ENCODE measurements at regions not wholly inside any gene's neighbourhood (a gene's known extent, or its start where the extent isn't known, plus 50 kb on each side); places are given as distances from the start of the nearest gene placed in this dataset.

DNA sequence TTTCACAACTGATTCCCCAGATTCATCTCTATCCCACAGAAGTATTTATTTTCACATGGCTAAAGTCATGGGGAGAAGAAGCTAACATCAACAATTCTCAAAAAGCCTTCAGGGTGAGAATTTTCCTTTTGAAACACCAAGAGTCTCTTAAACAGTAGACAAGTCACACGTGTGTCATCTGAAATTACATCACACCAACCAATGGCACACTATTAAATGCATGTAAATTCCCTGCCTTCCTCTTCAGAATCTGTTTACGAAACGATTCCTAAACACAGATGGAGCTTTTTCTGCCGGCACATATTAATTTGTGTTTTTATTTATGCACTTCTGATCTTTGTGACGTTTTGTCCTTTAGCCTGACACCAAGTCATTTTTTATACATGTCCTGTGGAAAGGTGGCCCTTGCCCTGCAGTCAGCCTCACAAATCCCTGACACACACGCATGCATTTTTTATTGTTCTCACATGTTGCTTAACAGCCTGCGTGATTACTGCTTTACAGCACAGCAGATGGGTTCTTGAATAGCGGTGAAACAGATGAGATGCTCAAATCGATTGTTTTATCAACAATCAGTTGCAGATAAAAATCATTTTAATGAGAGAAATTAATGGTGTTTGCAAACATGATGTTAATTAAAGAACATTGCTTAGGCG lies 735.9 kb upstream of the TENM3 start:
- DNase-seq = no peak

DNA sequence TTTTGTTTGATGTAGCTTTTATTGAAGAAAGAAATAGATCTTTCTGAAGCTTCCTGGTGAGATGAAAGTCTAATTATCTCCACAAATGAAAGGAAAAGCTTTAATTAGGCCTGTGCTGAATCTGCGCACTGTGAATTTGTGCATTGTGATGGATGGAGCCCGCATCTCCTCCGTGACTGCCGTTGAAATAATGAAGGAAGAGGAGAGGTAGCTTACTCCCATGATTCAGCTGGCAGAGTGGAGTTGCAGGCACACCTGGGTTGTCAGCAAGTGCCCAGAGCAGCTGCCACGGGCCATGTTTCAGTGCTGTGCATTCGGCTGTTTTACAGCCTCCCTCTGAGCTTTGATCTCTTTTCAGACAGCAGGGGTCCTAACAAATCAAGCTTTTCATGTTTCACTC lies 735.3 kb upstream of the TENM3 start:
- no peak for DNase-seq

DNA sequence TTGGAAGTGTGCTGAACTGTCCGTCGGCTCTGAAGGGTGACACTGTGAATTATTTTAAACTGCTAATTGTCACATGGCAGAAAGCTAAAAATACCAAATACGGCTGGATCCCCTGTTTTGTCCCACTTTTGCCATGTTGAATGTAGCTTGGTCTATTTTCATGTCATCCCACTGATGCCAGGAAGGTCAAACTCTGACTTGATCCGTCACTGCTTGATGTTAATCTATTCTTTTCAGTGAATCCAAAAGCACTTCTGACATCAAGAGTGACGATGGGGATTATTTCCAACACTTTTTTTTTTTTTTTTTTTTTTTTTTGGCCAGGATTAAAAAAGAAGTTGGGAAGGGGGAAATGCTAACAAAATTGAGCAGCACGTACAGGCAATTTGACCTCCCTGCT lies 734.6 kb upstream of the TENM3 start:
- DNase-seq = no peak

DNA sequence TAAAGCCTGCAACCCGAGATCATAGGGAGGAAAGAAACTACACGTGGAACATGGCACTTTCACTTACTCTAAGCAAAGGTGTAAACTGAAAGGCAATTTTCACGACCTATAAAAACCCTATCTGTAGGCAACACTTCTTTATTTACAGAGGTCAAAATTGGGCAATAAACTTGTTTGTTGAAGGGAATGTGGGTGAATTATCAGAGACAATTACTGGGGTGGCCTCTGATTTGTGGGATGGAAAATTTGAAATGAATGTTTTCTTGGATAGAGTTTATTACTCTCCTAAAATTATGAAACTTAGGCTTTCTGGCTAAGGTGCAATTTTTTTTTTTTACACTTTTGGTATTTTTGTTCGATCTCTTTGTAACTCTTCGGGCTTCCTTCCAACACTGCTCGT lies 734.1 kb upstream of the TENM3 start:
- no peak for DNase-seq

DNA sequence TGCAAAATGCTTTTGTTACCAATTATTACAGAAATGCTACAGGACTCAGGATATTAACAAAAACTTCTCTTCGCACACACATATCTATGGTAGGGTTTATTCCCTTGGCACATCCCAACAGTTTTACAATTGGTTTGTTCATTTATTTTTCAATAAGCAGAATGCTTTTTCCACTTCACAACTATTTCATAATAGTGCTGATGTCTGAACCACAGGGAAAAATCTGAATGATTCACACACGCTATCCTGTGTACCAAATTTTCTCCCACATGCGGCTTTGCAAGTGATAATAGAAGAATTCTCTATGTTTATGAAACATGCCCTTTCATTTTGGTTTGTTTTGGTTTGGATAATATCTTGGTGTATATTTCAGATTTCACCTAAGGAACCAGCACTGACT lies 725.7 kb upstream of the TENM3 start:
- no peak for DNase-seq

DNA sequence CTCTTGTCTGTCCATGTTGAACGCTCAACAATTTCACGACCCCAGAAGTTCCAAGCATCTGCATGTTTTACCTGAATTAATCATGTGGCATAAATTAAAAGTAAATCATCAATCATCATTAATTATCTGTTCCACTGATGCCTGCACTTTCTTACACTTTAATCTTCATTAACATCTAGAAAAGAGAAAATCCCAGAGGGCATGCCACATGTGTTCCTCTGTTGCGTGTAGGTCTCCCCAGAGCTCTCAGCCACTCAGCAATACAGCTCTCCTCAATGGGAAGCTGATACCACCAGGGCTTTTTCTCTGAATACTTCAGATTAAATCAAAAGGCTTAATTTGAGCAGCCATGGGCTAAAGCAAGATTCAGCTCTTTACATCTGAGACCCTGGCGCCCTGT lies 722.4 kb upstream of the TENM3 start:
- no peak for DNase-seq

DNA sequence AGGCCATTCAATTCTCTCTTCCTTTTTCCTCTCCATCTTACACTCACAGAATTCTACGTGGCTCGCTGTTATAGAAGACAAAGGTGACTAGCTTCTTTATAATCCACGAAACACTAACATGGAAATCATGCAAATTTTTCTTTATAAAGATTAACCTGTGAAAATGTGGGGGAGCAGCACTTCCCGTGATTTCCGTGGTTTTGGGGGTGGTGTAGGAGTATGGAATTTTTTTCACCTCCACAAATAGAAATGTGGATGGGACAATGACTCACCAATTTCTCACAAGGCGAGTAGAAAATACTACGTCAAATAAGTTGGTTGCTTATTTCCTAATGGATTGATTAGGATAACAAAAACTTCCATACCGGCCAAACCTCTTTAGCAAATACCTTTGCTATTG lies 719.2 kb upstream of the TENM3 start:
- no peak for DNase-seq

DNA sequence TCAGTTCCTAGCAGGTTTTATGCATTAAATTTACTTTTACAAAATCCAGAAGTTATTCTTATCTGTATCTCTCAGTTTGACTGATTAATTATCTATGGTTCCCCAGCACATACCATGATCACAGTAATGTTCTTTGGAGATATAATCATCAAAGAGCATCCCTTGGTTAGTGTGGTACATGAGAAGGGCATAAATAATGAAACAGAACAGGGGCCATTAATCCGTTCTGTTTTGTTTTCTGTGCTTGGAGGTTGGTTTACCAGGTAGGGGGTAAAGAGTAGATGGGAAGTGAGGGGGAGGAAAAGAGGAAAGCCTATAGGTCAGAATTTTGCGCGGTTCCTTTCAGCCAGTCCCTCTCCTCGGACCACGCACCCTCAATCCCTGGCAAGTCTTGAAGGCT lies 718.7 kb upstream of the TENM3 start:
- no peak for DNase-seq

DNA sequence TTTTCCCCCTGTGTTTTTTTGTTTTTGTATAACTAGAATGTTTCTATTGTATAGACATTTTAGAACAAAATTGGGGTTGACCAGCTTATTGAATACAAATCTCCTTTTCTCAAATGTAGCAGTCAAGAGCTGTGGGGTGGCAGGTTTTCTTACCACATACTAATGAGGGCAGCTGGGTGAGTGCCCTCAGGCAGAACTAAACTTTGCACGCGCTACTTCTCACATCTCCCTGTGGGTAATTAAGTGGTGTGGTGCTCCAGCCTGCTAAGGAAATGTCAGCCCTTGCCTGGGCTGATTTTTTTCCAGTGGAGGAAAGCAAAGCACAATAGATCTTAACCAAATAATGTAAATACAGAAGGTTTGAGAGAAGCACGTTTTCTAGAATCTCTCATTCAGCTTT lies 717.6 kb upstream of the TENM3 start:
- DNase-seq = no peak

DNA sequence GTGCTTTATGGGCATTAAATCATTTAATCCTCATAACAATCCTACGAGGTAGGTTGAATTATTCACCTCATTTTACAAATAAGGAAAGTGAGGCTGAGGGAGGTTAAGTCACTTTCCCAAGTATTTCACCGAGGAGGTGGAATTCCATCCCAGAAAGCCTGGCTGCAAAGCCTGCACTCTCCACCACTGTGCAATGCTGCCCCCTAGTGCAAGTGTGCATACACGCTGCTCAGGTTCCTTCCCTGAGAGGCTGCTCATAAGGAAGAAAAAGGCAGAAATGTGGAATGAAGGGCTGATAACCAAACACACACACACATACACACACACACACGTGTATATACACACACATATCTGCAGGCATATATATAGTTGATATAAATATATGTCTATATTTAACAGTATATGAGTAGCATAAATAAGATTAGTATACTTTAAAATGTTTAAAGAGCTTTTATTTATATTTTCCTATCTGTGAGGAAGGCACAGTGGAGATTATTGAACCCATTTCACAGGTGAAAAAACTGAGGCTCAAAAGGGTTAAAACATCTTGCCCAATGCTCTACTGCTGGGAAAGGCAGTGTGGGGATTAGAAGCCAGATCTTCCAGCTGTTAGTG lies 714.5 kb upstream of the TENM3 start:
- peak; percentile 16 to 17 for DNase-seq

DNA sequence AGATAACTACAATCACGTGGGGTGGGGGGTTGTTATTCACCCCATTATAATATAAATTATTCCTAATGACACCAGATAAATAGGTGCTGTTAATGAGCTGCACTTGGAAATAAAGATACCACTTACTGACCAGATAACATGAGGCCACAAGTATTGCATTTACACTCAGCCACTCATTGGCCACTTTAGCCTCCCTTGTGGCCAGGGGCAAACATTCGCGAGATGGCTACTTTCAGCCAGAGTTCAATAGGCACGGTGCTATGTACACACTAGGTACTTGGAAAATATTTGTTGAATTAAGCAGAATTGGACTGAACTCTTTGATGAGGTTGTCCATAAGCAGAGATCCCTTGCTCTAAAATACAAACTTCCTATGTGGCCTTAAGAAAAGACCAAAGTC lies 713.7 kb upstream of the TENM3 start:
- no peak for DNase-seq

DNA sequence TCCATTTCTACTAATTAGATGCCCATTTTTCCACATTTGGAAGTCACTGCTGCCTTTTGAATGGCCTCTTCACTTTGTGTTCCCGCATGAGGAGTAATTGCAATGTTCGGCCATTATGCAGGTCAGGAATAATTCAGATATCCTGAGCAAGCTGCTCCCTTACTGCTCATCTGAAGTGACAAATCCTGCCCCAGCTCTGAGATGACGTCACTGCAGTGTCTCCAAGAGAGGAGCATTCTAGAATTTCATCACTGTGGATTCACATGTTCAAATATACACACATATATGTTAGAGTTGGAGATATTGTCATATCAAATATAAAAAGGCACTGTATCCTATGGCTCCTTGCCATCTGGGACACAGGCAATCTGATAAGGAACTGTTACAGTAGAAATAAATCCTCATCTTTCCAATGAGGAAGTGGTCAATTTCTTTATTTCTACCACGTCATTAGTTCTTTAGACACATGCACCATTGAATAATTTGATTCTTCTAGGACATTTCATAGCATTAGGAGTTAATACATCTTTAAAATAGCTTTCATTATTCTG lies 706.9 kb upstream of the TENM3 start:
- no peak for DNase-seq

DNA sequence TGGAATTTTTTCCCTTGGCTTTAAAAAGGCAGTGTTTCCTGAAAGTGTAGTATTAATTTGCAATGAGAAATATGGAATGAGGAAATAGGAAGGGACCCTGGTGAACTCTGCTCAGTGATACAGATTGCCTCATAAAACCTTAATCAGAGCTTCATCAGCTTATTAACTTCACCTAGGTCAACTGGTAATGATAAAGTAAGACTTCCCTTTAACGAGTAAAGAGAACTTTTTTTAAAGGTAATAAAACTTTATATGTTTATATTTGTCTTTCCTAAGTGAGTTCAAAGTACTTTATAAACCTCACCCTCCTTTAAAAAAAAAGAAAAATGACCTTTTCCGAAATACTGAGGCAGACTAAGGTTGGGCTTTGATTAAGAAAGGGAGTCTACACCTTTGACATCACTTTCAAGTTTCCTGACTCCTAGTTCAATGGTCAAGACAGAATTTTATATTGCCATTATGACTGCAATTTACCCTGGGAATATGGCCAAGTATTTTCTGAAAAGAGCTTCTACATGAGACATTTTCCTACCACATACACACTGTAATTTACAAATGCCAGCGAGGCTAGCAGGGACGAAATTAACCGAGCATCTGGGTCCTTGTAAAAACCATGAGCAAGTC lies 706.3 kb upstream of the TENM3 start:
- no peak for DNase-seq

DNA sequence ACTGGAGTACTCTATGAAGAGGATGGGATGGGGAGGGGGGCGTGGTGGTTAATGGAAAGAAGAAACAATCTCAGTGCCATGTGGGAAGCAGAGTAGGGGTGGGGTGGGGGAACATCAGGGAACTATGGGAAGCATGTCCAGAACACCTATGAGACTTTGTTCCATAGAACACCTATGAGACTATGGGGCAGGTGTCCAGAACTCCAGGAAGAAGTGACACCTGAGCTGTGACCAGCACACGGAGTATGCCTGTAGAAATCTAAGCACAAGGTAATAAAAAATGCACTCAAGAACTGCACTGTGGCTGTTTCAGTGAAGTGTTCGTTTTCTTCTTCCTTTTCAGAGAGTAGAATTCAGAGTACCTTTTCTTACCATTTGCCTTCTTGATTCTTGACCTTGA lies 704.8 kb upstream of the TENM3 start:
- DNase-seq = no peak

DNA sequence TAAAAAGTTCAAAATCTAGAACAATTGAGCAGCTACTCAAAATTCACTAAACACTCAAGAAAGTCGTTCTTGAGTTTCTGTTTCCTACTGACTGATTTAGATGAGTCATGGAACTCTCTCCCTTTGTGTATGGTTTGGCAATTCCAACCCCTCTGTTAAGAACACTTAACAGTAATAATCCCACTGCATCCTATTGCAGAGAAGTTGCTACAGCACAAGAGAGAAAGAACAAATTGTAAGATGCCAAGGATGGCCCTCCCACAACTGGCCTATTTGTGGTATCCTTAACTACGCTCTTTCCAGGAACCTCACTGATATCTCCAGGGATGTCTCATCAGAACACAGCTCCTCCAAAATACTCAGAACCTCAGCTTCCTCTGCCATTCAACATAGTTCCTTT lies 701.8 kb upstream of the TENM3 start:
- DNase-seq = no peak

DNA sequence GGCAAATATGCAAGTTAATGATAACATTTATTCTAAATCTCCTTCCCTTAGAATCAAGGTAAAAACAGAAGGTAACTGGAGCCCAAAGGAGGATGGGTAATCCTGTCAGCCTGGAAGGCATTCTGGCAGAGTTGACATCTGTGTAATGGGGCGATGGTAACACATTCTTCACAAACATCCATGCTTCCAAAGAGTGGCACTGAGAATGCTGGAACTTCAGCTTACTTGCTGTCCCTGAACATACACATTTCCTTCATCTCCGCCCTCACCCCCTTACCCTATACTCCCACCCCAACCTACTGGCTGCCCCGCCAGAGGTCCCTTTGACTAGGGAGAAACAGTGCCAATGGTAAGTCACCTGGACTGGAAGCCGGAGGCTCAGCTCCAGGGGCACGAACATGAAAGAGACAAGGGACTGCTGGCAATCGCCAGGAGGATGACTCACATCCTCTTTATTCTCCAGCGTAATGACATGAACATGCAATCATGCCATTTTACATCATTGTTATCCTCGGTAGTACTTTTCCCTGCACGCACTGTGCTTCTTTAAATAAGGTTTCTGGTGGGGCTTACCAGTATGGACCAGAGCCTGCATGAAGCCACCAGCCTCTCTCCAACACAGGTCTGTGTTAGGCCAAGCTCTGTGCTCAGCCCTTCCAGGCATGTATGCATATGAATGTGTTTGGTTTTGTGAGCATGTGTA lies 694.2 kb upstream of the TENM3 start:
- DNase-seq = peak; percentile 5 to 42

DNA sequence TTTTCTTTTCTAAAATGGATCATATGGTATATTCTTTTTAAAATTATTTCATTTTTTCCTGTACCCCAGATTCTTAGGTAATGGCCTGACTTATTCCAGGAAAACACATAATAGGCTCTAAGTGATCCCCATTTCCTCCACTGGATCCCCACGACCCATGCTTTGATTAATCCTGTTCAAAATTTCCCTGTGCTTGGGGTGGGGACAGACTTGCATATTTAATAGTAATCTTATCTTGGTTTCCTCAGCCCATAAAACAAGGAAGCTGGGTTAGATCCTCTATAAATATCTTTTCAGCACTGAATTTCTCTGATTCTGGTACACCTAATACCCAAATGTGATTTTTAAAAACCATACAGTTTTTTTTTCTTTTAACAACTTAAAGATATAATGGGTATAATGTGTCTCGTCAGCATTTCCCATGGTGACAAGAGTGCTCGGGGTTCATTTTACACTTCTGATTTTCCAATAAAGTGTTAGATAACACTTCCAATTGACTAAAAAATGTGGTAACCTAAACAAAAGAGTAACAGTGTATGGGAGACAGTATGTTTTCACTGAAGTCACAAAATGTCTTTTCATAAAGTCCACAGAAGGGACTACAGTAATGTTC lies 693.5 kb upstream of the TENM3 start:
- DNase-seq = no peak

DNA sequence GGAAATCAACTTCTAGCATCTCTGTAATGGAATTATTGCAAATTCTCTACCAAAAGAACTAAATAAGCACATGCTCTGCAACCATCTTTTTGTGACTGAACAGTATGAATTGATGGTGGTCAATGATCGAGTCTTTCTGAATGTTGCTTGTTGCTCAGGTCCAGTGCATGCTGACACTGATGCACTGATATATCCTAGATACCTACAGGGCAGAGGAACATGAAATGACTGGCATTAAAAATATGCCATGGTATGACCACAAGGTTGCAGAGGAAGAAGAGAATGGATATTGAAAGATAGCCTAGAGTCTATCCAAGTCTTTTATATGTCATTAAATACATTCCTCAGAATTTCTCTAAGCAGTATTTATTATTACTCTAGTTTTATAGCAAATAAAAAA lies 692.8 kb upstream of the TENM3 start:
- no peak for DNase-seq

DNA sequence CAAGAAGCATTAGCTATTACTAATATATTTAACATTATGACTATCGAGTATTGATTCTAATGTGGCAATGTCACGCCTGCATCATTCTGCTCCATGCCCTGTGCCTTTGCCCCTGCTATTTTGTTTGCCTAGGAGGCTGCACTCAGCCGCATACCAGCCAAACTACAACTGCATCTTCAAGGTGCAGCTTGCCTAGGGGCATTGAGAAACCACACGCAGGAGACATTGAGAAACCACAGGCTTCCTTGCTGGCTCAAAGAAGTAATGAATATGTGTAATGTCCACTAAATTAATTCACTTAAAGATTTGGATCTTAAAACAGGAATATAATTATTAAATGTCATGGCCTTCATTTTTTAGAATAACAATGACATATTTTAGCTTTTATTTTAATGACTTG lies 683.6 kb upstream of the TENM3 start:
- no peak for DNase-seq

DNA sequence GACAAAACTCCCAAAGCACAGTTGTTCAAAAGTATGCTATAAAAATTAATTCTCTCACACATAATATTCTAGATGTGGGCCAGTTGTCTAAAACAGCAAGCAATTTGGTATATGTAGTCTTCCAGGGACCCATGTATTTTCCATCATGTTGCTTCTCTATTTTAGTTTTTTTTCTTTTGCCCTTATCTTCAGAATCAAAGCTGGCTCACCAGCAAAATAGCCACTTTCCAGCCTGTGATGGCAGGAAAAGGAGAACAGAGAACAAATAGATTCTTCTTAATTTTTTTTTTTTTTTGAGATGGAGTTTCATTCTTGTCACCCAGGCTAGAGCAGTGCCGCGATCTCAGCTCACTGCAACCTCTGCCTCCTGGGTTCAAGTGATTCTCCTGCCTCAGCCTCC lies 680.8 kb upstream of the TENM3 start:
- no peak for DNase-seq

DNA sequence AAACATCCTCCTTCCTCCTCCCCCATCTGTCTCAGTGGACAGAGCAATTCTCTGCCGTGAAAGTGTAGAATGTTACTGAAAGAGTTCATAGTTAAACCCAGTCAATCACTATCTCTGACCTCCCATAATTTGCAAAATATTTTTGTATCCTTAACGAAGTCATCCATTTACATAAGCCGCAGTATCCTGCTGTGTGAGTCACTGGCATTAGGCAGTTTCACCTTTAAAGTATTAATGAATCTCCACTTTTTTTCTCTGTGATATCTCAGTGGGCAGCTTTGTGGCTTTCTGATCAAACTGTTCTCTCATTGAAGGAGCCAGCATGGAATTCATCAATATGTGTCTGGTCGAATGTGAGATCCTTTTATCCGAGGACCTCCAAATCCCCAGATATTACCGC lies 678.6 kb upstream of the TENM3 start:
- no peak for DNase-seq

DNA sequence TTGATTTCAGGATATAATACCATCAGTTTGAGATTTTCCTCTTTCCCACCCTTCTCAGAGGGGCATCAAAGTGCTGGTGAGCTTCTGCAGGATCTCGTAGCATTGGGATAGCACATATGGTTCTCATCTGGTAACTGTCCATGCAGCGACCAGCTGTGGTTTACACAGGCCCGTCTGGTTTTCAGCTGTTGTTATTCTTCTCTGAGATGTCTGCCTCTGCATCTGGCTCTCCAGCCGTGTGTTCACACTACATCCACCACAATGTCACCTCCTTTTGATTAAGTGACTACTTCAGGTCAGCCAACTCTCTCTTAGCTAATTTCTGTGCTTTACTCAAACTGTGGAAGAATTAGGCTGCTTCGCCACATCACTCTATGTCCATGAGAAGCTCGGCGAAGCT lies 676.7 kb upstream of the TENM3 start:
- DNase-seq = no peak

DNA sequence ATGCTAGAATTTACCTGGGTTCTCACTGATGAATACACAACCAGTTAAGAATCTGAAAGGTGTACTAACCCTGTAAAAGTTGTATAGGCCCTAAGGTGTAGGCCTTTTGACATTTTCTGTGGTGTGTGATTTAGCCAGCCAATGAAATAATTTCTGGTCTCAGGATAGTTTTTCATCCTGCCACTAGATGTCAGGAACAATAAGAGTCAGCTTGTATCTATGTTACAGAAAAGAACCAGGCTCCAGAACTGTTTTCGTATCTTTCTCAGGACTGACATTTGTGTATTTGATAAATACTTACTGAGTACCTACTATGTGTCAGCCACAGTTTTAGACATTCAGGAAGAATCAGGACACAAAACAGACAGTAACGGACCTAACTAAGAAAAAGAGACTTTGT lies 673.6 kb upstream of the TENM3 start:
- peak in 1 of 2 experiments; percentile 21 for DNase-seq
